Esophagus muscularis mucosa (tissue), 4 donors: ENCODE measurements at regions not wholly inside any gene's neighbourhood (a gene's known extent, or its start where the extent isn't known, plus 50 kb on each side); places are given as distances from the start of the nearest gene placed in this dataset.

Experiments
- DNase-seq: peaks from one replicate; pipeline ENCODE4 v3.0.0-alpha.2; 2017; ENCODE audit errors: extremely low spot score
- H3K27ac ChIP-seq, 4 donors: fragments of 200-600 bp; sonication (generic); replicated peaks in 1 of 4; 1 replicate in 3 of 4; 2 replicates in 1 of 4; pipeline ENCODE4 v1.5.1; 2016 to 2019; ENCODE audit warnings: mild to moderate bottlenecking in 1 of 4
- H3K27me3 ChIP-seq, 4 donors: fragments of 200-600 bp; sonication (generic); one replicate each; pipeline versions ENCODE4 v1.5.1 to v1.6.0; 2016 to 2019
- H3K36me3 ChIP-seq, 4 donors: fragments of 200-600 bp; sonication (generic); one replicate each; pipeline ENCODE4 v1.5.1; 2016 to 2019
- H3K4me1 ChIP-seq, 4 donors: fragments of 200-600 bp; sonication (generic); one replicate each; pipeline ENCODE4 v1.5.1; 2016 to 2019
- H3K4me3 ChIP-seq, 4 donors: fragments of 200-600 bp; sonication (generic); 1 replicate in 2 of 4; 2 replicates in 2 of 4; pipeline ENCODE4 v1.5.1; 2016 to 2019; ENCODE audit warnings: mild to moderate bottlenecking in 4 of 4, moderate library complexity in 1 of 4
- H3K9me3 ChIP-seq, 4 donors: fragments of 200-600 bp; sonication (generic); 1 replicate in 3 of 4; 2 replicates in 1 of 4; pipeline ENCODE4 v1.5.1; 2016 to 2019
- EP300 ChIP-seq: sonication (generic); formaldehyde crosslinking; IDR thresholded peaks from one replicate; pipeline ENCODE4 v1.6.1; 2017; ENCODE audit warnings: antibody characterized with exemption
- POLR2A ChIP-seq: fragments of 450-650 bp; IDR thresholded peaks from one replicate; pipeline ENCODE4 v1.6.1; 2017; ENCODE audit warnings: antibody characterized with exemption, moderate library complexity, mild to moderate bottlenecking, low read depth
- POLR2AphosphoS5 ChIP-seq, 2 donors: sonication (generic); formaldehyde crosslinking; IDR thresholded peaks; one replicate each; pipeline ENCODE4 v1.6.1; 2017; ENCODE audit warnings: antibody characterized with exemption in 2 of 2
- WGBS: methylation state at CpG from one replicate; pipeline ENCODE4 v1.1.5; 2018; 5-methylcytosine and 5-hydroxymethylcytosine counted together
- intact Hi-C: fragments of 100-400 bp; cut with DNase I; formaldehyde crosslinking; loops from one replicate; pipeline ENCODE4 v1.15.1; 2023
- TF ChIP-seq, protein P1 (sequence below), 3 experiments: fragments of 200-600 bp in 2 of 3; fragments of 450-650 bp in 1 of 3; sonication (generic) in 2 of 3; IDR thresholded peaks; one replicate each; pipeline ENCODE4 v1.5.1; 2017 to 2019; ENCODE audit warnings: antibody characterized with exemption in 3 of 3, mild to moderate bottlenecking in 2 of 3, moderate library complexity in 1 of 3

GRCh38 chr5:2265341-2265740 is 382.6 kb upstream of the IRX4 start:
- DNase-seq = no peak

GRCh38 chr5:2263763-2264162 is 381.0 kb upstream of the IRX4 start:
- intact Hi-C loops = no loop called here
- no peaks in the 10 kb centered on the region for H3K36me3 ChIP-seq
- WGBS = 83% methylated on average over 10 of the region's 12 CpGs
- no peak overlapping the region for H3K4me3 ChIP-seq
- TF ChIP-seq EP300 (no peak), POLR2A (no peak), POLR2AphosphoS5 (IDR thresholded peaks at IDR 0.05) (no peak)
- TF ChIP-seq, protein P1, sequence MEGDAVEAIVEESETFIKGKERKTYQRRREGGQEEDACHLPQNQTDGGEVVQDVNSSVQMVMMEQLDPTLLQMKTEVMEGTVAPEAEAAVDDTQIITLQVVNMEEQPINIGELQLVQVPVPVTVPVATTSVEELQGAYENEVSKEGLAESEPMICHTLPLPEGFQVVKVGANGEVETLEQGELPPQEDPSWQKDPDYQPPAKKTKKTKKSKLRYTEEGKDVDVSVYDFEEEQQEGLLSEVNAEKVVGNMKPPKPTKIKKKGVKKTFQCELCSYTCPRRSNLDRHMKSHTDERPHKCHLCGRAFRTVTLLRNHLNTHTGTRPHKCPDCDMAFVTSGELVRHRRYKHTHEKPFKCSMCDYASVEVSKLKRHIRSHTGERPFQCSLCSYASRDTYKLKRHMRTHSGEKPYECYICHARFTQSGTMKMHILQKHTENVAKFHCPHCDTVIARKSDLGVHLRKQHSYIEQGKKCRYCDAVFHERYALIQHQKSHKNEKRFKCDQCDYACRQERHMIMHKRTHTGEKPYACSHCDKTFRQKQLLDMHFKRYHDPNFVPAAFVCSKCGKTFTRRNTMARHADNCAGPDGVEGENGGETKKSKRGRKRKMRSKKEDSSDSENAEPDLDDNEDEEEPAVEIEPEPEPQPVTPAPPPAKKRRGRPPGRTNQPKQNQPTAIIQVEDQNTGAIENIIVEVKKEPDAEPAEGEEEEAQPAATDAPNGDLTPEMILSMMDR (IDR thresholded peaks at IDR 0.05) = no peak
- no peak overlapping the region for H3K27ac ChIP-seq
- no peaks in the 10 kb centered on the region for H3K9me3 ChIP-seq
- H3K4me1 ChIP-seq = no peaks in the 10 kb centered on the region
- H3K27me3 ChIP-seq = peaks cover 0 to 25% (median 0%) of the 10 kb centered on the region in 4 donors
- no peak for DNase-seq

More at GRCh38 chr5:2265341-2265740, 382.6 kb upstream of the IRX4 start:
- Histone ChIP-seq H3K36me3 (no peaks in the 10 kb centered on the region), H3K4me3 (no peak overlapping the region), H3K4me1 (no peaks in the 10 kb centered on the region), H3K27me3 (peaks cover 0 to 21% (median 0%) of the 10 kb centered on the region in 4 donors), H3K9me3 (no peaks in the 10 kb centered on the region), H3K27ac (no peak overlapping the region)
- intact Hi-C loops = no loop called here
- TF ChIP-seq, protein P1 (IDR thresholded peaks at IDR 0.05) = no peak
- no peak for TF ChIP-seq POLR2A
- no peak for TF ChIP-seq EP300
- 88% methylated on average over 11 of the region's 11 CpGs for WGBS

DNA sequence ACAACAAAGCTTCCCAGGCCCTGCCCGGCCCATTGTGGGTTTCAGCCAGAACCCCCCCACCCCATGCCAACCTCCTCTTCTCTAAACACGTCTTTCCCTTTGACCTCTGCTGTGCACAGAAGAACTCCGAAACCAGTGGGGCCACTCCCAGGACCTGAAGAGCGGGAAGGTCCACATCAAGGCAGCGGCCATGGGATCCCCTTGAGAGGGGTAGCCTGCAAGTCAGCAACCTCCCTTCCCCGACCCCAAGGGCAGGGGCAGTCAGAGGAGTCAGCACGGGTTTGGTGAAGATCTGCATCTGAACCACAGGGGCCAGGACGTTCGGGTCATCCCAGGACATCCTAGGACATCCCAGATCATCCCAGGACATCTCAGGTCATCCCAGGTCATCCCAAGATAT is 379.9 kb upstream of the IRX4 start:
- H3K36me3 ChIP-seq = no peaks in the 10 kb centered on the region
- H3K27ac ChIP-seq = no peak overlapping the region
- TF ChIP-seq POLR2AphosphoS5 (IDR thresholded peaks at IDR 0.05) (no peak), POLR2A (no peak), EP300 (no peak)
- TF ChIP-seq, protein P1 (IDR thresholded peaks at IDR 0.05) = no peak
- intact Hi-C loops = no loop called here
- H3K27me3 ChIP-seq = peaks cover 0 to 28% (median 0%) of the 10 kb centered on the region in 4 donors
- DNase-seq = no peak
- no peaks in the 10 kb centered on the region for H3K9me3 ChIP-seq
- no peak overlapping the region for H3K4me3 ChIP-seq
- no peaks in the 10 kb centered on the region for H3K4me1 ChIP-seq
- 60% methylated on average over 9 of the region's 9 CpGs for WGBS

GRCh38 chr5:2261004-2261703 is 378.4 kb upstream of the IRX4 start:
- WGBS = 89% methylated on average over 30 of the region's 32 CpGs
- Histone ChIP-seq H3K9me3 (no peaks in the 10 kb centered on the region), H3K27ac (no peak overlapping the region), H3K4me3 (no peak overlapping the region), H3K27me3 (peaks cover 0 to 42% (median 0%) of the 10 kb centered on the region in 4 donors), H3K4me1 (no peaks in the 10 kb centered on the region), H3K36me3 (no peaks in the 10 kb centered on the region)
- TF ChIP-seq, protein P1 (IDR thresholded peaks at IDR 0.05) = no peak
- TF ChIP-seq POLR2A (no peak), EP300 (no peak), POLR2AphosphoS5 (IDR thresholded peaks at IDR 0.05) (no peak)
- no peak for DNase-seq
- intact Hi-C loops = no loop called here
